ENCODE measurements at regions not wholly inside any gene's neighbourhood (a gene's known extent, or its start where the extent isn't known, plus 50 kb on each side); places are given as distances from the start of the nearest gene placed in this dataset.

- no peak overlapping the region for H3K4me3 ChIP-seq
- no peak for TF ChIP-seq CTCF (IDR thresholded peaks at IDR 0.05)
- no peak for TF ChIP-seq POLR2AphosphoS5 (IDR thresholded peaks at IDR 0.05)
- TF ChIP-seq POLR2A (IDR thresholded peaks at IDR 0.05), result no peak
- intact Hi-C loops (cut with DNase I), result no loop called here
Measured at GRCh38 chr3:160622263-160623045, 54.5 kb upstream of the ARL14 start.

GRCh38 chr3:160618878-160619277 lies 53.5 kb upstream of the KPNA4 start:
- Histone ChIP-seq H3K27me3 (replicated peaks; ENCODE audit: insufficient read depth) (no peaks in the 10 kb centered on the region), H3K27ac (no peak overlapping the region), H3K9me3 (no peaks in the 10 kb centered on the region), H3K4me3 (no peak overlapping the region), H3K36me3 (no peaks in the 10 kb centered on the region), H3K4me1 (replicated peaks) (no peaks in the 10 kb centered on the region)
- intact Hi-C loops (cut with DNase I), result no loop called here
- WGBS, result 9% methylated on average over 3 of the region's 3 CpGs
- DNase-seq (ENCODE audit: low spot score), result no peak
- TF ChIP-seq CTCF (IDR thresholded peaks at IDR 0.05) (no peak), POLR2A (IDR thresholded peaks at IDR 0.05) (no peak)

More at GRCh38 chr3:160622263-160623045, 54.5 kb upstream of the ARL14 start:
- no peak overlapping the region for H3K27ac ChIP-seq
- H3K36me3 ChIP-seq, result no peaks in the 10 kb centered on the region
- WGBS, result 39% methylated on average over 2 of the region's 2 CpGs
- no peaks in the 10 kb centered on the region for H3K4me1 ChIP-seq (replicated peaks)
- H3K9me3 ChIP-seq, result no peaks in the 10 kb centered on the region
- no peak for DNase-seq (ENCODE audit: low spot score)
- no peaks in the 10 kb centered on the region for H3K27me3 ChIP-seq (replicated peaks; ENCODE audit: insufficient read depth)

- TF ChIP-seq POLR2A (IDR thresholded peaks at IDR 0.05), result no peak
- TF ChIP-seq CTCF (IDR thresholded peaks at IDR 0.05), result no peak
- TF ChIP-seq POLR2AphosphoS5 (IDR thresholded peaks at IDR 0.05), result peak; percentile 18
- Histone ChIP-seq H3K27ac (no peak overlapping the region), H3K27me3 (replicated peaks; ENCODE audit: insufficient read depth) (no peaks in the 10 kb centered on the region), H3K4me3 (no peak overlapping the region), H3K9me3 (no peaks in the 10 kb centered on the region), H3K36me3 (no peaks in the 10 kb centered on the region), H3K4me1 (replicated peaks) (no peaks in the 10 kb centered on the region)
- peak; percentile 26 for DNase-seq (ENCODE audit: low spot score)
- intact Hi-C loops (cut with DNase I), result no loop called here
- 31% methylated on average over 4 of the region's 4 CpGs for WGBS
Measured at GRCh38 chr3:160618363-160618762, 53.0 kb upstream of the KPNA4 start.

- no peak for DNase-seq (ENCODE audit: low spot score)
- Histone ChIP-seq H3K4me3 (no peak overlapping the region), H3K27me3 (replicated peaks; ENCODE audit: insufficient read depth) (no peaks in the 10 kb centered on the region), H3K4me1 (replicated peaks) (no peaks in the 10 kb centered on the region), H3K9me3 (no peaks in the 10 kb centered on the region), H3K36me3 (no peaks in the 10 kb centered on the region), H3K27ac (no peak overlapping the region)
- no peak for TF ChIP-seq POLR2A (IDR thresholded peaks at IDR 0.05)
- no peak for TF ChIP-seq POLR2AphosphoS5 (IDR thresholded peaks at IDR 0.05)
- TF ChIP-seq CTCF (IDR thresholded peaks at IDR 0.05), result no peak
- intact Hi-C loops (cut with DNase I), result no loop called here
- WGBS, result 65% methylated on average over 2 of the region's 2 CpGs
Measured at GRCh38 chr3:160617636-160618035, 52.3 kb upstream of the KPNA4 start.

GRCh38 chr3:160616716-160617115 lies 51.3 kb upstream of the KPNA4 start:
- Histone ChIP-seq H3K9me3 (no peaks in the 10 kb centered on the region), H3K4me1 (replicated peaks) (no peaks in the 10 kb centered on the region), H3K27ac (no peak overlapping the region), H3K4me3 (no peak overlapping the region), H3K36me3 (no peaks in the 10 kb centered on the region), H3K27me3 (replicated peaks; ENCODE audit: insufficient read depth) (no peaks in the 10 kb centered on the region)
- DNase-seq (ENCODE audit: low spot score), result no peak
- 59% methylated on average over 2 of the region's 2 CpGs for WGBS
- TF ChIP-seq POLR2AphosphoS5 (IDR thresholded peaks at IDR 0.05) (no peak), POLR2A (IDR thresholded peaks at IDR 0.05) (no peak), CTCF (IDR thresholded peaks at IDR 0.05) (no peak)
- intact Hi-C loops (cut with DNase I), result no loop called here
